ENCODE measurements at regions not wholly inside any gene's neighbourhood (a gene's known extent, or its start where the extent isn't known, plus 50 kb on each side); places are given as distances from the start of the nearest gene placed in this dataset.

DNA sequence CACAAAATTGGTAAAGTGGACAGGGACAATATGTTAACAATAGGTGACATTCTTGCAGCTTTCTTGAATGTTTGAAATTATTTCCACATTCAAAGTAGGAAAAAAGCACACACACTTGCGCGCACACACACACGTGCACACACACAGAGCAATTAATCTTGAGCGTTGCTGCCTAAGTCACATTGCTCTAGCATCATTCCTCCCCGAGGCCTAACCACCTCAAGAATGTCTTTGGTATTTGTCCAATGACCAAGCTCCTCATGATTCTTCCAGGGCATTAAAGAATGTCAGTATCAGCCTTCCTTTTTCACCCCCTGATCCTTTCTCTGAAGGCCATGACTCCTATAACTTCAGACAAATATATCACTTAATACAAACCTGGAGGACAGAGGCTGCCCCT is 198.1 kb downstream of the NPR3 start:
- H3K4me1 ChIP-seq (ENCODE audit: insufficient read depth), result no peaks in the 10 kb centered on the region
- no peak for ATAC-seq
- no peaks in the 10 kb centered on the region for H3K27me3 ChIP-seq (ENCODE audit: insufficient read depth)
- H3F3A ChIP-seq (replicated peaks; ENCODE audit: low read depth), result no peaks in the 10 kb centered on the region
- no peak overlapping the region for H3K27ac Mint-ChIP-seq
- no peaks in the 10 kb centered on the region for H4K20me1 ChIP-seq (replicated peaks; ENCODE audit: insufficient read depth)
- no peaks in the 10 kb centered on the region for H3K79me2 ChIP-seq (replicated peaks; ENCODE audit: insufficient read depth)
- peaks cover 6% of the 10 kb centered on the region for H3K9me2 ChIP-seq (ENCODE audit: insufficient read depth)
- H3K36me3 ChIP-seq (ENCODE audit: insufficient read depth), result no peaks in the 10 kb centered on the region
- H3K36me3 Mint-ChIP-seq (ENCODE audit: low read depth), result 0 out of 3 replicates have a peak, but pooled peaks cover 8% of the 10 kb centered on the region
- DNase-seq (ENCODE audit: low spot score), result no peak
- H3K4me3 Mint-ChIP-seq, result no peak overlapping the region
- TF ChIP-seq CTCF (conservative IDR thresholded peaks at IDR 0.05; ENCODE audit: low read depth in 2 of 2) (no peak), ETS1 (IDR thresholded peaks at IDR 0.05) (no peak), NANOG (IDR thresholded peaks at IDR 0.05; ENCODE audit: borderline replicate concordance) (no peak), STAT1 (IDR thresholded peaks at IDR 0.05; ENCODE audit: unreplicated experiment) (no peak), ZNF331 (CRISPR knock-in tag; IDR thresholded peaks at IDR 0.05; ENCODE audit: low read depth) (no peak), POLR2AphosphoS5 (IDR thresholded peaks at IDR 0.05; ENCODE audit: low read depth) (no peak), CREB1 (CRISPR knock-in tag; IDR thresholded peaks at IDR 0.05; ENCODE audit: low read depth) (no peak), JUNB (IDR thresholded peaks at IDR 0.05; ENCODE audit: unreplicated experiment) (no peak), EZH2phosphoT487 (IDR thresholded peaks at IDR 0.05; ENCODE audit: unreplicated experiment) (no peak), EZH2 (IDR thresholded peaks at IDR 0.05; ENCODE audit: low read depth, unreplicated experiment) (no peak), ZNF114 (CRISPR knock-in tag; IDR thresholded peaks at IDR 0.05) (no peak)
- TF ChIP-seq, protein P1, sequence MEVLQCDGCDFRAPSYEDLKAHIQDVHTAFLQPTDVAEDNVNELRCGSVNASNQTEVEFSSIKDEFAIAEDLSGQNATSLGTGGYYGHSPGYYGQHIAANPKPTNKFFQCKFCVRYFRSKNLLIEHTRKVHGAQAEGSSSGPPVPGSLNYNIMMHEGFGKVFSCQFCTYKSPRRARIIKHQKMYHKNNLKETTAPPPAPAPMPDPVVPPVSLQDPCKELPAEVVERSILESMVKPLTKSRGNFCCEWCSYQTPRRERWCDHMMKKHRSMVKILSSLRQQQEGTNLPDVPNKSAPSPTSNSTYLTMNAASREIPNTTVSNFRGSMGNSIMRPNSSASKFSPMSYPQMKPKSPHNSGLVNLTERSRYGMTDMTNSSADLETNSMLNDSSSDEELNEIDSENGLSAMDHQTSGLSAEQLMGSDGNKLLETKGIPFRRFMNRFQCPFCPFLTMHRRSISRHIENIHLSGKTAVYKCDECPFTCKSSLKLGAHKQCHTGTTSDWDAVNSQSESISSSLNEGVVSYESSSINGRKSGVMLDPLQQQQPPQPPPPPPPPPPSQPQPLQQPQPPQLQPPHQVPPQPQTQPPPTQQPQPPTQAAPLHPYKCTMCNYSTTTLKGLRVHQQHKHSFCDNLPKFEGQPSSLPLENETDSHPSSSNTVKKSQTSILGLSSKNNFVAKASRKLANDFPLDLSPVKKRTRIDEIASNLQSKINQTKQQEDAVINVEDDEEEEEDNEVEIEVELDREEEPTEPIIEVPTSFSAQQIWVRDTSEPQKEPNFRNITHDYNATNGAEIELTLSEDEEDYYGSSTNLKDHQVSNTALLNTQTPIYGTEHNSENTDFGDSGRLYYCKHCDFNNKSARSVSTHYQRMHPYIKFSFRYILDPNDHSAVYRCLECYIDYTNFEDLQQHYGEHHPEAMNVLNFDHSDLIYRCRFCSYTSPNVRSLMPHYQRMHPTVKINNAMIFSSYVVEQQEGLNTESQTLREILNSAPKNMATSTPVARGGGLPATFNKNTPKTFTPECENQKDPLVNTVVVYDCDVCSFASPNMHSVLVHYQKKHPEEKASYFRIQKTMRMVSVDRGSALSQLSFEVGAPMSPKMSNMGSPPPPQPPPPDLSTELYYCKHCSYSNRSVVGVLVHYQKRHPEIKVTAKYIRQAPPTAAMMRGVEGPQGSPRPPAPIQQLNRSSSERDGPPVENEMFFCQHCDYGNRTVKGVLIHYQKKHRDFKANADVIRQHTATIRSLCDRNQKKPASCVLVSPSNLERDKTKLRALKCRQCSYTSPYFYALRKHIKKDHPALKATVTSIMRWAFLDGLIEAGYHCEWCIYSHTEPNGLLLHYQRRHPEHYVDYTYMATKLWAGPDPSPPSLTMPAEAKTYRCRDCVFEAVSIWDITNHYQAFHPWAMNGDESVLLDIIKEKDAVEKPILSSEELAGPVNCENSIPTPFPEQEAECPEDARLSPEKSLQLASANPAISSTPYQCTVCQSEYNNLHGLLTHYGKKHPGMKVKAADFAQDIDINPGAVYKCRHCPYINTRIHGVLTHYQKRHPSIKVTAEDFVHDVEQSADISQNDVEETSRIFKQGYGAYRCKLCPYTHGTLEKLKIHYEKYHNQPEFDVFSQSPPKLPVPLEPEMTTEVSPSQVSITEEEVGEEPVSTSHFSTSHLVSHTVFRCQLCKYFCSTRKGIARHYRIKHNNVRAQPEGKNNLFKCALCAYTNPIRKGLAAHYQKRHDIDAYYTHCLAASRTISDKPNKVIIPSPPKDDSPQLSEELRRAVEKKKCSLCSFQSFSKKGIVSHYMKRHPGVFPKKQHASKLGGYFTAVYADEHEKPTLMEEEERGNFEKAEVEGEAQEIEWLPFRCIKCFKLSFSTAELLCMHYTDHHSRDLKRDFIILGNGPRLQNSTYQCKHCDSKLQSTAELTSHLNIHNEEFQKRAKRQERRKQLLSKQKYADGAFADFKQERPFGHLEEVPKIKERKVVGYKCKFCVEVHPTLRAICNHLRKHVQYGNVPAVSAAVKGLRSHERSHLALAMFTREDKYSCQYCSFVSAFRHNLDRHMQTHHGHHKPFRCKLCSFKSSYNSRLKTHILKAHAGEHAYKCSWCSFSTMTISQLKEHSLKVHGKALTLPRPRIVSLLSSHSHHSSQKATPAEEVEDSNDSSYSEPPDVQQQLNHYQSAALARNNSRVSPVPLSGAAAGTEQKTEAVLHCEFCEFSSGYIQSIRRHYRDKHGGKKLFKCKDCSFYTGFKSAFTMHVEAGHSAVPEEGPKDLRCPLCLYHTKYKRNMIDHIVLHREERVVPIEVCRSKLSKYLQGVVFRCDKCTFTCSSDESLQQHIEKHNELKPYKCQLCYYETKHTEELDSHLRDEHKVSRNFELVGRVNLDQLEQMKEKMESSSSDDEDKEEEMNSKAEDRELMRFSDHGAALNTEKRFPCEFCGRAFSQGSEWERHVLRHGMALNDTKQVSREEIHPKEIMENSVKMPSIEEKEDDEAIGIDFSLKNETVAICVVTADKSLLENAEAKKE (CRISPR knock-in tag; IDR thresholded peaks at IDR 0.05), result no peak
- TF ChIP-seq, protein P2, sequence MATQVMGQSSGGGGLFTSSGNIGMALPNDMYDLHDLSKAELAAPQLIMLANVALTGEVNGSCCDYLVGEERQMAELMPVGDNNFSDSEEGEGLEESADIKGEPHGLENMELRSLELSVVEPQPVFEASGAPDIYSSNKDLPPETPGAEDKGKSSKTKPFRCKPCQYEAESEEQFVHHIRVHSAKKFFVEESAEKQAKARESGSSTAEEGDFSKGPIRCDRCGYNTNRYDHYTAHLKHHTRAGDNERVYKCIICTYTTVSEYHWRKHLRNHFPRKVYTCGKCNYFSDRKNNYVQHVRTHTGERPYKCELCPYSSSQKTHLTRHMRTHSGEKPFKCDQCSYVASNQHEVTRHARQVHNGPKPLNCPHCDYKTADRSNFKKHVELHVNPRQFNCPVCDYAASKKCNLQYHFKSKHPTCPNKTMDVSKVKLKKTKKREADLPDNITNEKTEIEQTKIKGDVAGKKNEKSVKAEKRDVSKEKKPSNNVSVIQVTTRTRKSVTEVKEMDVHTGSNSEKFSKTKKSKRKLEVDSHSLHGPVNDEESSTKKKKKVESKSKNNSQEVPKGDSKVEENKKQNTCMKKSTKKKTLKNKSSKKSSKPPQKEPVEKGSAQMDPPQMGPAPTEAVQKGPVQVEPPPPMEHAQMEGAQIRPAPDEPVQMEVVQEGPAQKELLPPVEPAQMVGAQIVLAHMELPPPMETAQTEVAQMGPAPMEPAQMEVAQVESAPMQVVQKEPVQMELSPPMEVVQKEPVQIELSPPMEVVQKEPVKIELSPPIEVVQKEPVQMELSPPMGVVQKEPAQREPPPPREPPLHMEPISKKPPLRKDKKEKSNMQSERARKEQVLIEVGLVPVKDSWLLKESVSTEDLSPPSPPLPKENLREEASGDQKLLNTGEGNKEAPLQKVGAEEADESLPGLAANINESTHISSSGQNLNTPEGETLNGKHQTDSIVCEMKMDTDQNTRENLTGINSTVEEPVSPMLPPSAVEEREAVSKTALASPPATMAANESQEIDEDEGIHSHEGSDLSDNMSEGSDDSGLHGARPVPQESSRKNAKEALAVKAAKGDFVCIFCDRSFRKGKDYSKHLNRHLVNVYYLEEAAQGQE (IDR thresholded peaks at IDR 0.05; ENCODE audit: unreplicated experiment), result no peak
- no peak overlapping the region; the same call in 1 of the 2 replicates for H2AFZ ChIP-seq
- peaks cover 19% of the 10 kb centered on the region for H3K9me3 Mint-ChIP-seq
- no peak overlapping the region for H3K4me2 ChIP-seq
- H3K4me3 ChIP-seq, result no peak overlapping the region
- H3K27ac ChIP-seq (ENCODE audit: low read depth), result no peak overlapping the region
- H3K4me1 Mint-ChIP-seq, result no peaks in the 10 kb centered on the region
- H3K27me3 Mint-ChIP-seq (ENCODE audit: insufficient read depth, low read depth, poor library complexity), result no peaks in the 10 kb centered on the region

All from GM23338 (cell line).